Right renal cortex interstitium (tissue), 3 donors: ENCODE measurements at regions not wholly inside any gene's neighbourhood (a gene's known extent, or its start where the extent isn't known, plus 50 kb on each side); places are given as distances from the start of the nearest gene placed in this dataset.
A peak's percentile ranks its signal among the peaks of the same experiment; 100 is the strongest.
"Not testable (repeated sequence)": the region's sequence is repeated elsewhere in the genome, so short reads cannot be mapped to it uniquely, and the experiment has no call there.

Source experiments
- DNase-seq, 3 donors: peaks; one replicate each; pipeline ENCODE4 v3.0.0-alpha.2; 2013; ENCODE audit warnings: low read depth in 3 of 3, low spot score in 2 of 3

DNA sequence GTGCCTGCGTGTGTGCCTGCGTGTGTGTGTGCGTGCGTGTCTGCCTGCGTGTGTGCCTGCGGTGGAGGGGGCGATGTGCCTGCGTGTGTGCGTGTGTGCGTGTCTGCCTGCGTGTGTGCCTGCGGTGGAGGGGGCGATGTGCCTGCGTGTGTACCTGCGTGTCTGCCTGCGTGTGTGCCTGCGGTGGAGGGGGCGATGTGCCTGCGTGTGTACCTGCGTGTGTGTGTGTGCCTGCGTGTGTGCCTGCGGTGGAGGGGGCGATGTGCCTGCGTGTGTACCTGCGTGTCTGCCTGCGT, 116.7 kb upstream of the ZNF516 start:
- not testable (repeated sequence) for DNase-seq

DNA sequence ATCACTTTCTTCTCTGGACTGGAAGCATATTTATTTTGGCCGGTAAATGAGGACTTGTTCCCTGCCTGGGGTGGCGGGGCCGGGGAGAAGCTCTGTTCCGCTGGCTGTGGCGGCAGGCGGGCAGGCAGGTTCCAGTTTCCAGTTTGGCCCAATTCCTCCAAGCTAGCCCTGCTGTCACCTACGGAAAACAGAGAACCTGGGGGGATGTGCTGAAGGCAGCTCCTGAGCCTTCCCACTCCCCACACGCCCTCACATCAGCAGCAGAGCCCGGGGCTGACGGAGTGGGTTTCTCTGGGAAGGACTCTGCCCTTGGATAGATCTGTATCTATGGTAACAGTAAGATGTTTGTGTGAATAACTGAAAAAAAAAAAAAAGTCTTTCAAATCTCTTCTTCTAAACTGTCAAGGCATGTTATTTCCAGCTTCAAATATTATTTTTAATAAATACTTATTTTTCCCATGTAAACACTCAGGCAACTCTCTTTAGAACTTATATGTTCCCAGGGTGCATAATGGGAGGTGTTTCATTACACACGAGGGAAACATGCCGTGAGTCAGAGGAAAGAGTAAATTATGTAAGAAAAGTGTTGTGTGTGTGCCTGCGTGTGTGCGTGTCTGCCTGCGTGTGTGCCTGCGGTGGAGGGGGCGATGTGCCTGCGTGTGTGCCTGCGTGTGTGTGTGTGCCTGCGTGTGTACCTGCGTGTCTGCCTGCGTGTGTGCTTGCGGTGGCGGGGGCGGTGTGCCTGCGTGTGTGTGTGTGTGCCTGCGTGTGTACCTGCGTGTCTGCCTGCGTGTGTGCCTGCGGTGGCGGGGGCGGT, 116.1 kb upstream of the ZNF516 start:
- DNase-seq = peak in 1 of 3 donors; percentile 32

DNA sequence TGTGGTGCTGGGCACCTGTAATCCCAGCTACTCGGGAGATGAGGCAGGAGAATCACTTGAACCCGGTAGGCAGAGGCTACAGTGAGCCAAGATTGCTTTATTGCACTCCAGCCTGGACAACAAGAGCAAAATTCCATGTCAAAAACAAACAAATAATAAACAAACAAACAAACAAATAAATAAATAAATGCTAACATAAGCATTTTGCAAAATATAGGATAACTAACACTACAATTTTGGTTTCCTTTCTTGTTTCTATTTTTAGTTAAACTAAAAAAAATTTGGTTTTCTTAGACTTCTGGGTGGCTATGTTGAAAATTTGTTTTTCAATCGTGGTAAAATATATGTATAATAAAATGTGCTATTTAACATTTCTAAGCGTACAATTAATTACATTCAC, 115.0 kb upstream of the ZNF516 start:
- DNase-seq = no peak

DNA sequence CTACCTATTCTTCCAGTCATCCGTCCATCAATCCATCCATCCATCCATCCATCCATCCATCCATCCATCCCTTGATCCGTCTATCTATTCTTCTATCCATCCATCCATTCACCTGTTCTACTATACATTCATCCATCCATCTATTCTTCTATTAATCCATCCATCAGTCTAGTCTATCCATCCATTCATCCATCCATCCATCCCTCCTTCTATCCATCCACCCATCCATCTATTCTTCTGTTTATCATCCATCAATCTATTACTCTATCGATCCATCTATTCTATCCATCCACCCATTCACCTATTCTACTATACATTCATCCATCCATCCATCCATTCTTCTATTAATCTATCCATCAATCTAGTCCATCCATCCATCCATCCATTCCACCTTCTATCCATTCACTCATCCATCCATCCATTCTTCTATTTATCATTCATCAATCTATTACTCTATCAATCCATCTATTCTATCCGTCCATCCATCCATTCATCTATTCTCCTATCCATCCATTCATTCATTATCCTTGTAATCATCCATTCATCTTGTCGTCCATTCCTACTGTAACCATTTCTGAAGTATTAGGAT, 110.4 kb upstream of the ZNF516 start:
- no peak for DNase-seq

DNA sequence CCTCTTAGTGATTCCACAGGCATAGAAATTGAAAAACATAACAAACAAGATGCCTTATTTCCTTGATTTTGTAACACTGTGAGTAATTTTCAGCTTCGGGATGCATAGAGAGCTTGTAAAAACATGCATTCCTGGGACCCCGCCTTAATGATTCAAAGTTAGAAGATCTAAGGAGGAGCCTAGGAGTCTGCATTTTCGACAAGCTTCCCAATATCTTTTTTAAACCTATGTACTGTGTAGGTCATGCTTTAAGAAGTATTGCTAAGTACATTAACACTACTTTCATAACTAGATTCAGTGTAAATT, 109.8 kb upstream of the ZNF516 start:
- DNase-seq = no peak

DNA sequence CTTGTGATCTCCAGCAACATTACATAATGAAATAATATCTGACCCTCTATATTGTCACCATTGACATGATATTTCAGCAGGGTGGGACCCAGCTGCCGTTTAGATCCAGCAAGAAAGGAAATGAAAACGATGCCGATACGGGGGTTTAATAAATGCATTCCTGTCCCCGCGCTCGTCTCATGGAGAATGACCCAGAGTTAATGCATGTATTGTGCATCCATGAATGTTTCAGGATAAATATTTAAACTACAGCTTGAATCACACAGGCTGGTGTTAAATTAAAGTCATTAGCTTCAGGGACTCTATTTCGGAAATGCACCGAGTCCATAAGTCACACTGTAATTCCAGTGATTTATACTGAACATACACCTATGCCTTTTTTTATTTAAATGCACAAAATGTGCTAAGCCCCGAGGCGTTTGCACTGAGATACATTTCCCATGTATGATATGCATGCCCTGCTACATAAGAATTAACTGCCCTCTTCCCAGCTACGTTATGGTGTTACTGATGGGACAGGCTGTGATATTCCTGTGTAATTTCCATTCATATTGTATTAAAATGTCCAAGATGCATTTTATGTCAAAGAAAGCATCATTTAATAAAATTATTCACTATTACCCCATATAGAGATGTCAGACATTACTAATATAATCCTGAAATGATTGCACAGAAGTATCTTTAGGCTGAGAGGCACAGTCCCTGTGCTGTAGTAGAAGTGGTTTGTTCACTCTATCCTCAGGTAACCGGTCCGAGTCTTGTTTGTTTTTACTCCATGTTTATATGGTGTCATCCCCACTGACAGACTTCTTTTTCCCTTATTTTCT, 109.3 kb upstream of the ZNF516 start:
- no peak for DNase-seq

DNA sequence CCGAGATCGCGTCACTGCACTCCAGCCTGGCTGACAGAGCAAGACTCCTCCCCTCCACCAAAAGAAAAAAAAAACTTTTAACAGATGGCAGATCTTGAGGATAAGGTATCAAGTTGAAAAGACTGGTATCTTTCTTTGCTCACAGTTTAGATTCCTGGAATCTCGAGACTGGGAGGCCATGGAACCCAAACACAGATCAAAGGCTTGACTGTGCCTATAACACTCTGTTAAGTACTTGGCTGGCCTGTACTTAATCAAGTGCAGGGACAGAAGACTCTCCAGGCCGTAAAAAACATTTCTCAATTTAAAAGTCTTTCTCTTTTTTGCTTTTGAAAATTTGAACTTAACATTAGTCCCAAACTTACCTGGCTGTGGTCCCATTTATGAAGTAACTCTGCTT, 107.1 kb upstream of the ZNF516 start:
- no peak for DNase-seq

DNA sequence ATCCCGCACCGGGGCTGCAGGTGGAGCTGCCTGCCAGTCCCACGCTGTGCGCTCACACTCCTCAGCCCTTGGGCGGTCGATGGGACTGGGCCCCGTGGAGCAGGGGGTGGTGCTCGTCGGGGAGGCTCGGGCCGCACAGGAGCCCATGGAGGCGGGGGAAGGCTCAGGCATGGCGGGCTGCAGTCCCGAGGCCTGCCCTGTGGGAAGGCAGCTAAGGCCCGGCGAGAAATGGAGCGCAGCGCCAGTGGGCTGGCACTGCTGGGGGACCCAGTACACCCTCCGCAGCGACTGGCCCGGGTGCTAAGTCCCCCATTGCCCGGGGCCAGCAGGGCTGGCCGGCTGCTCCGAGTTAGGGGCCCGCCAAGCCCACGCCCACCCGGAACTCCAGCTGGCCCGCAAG, 105.0 kb upstream of the ZNF516 start:
- DNase-seq = not testable (repeated sequence)

DNA sequence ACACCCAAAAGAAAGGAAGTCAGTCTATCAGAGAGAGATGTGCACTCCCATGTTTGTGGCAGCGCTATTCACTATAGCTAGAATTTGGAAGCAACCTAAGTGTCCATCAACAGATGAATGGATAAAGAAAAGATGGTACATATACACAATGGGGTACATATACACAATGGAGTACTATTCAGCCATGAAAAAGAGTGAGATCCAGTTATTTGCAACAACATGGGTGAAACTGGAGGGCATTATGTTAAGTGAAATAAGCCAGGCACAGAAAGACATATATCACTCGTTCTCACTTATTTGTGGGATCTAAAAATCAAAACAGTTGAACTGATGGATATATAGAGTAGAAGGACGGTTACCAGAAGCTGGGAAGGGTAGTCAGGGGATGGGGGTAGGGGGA, 99.9 kb upstream of the ZNF516 start:
- no peak for DNase-seq

DNA sequence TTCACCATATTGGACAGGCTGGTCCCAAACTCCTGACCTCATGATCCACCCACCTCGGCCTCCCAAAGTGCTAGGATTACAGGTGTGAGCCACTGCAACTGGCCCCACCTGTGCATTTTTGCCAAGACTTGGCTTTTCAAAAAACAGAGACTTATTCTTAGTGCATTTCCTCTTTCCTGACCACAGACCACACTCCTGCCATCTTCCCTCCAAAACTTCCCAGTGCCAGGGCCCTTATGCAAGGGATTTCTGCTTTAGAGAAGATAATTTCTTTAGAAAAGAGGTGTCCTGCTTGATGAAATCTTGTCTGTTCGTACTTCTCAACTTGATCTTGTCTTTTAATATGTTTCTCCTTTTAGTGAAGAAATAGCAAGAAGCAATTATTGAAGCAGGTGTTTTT, 98.8 kb upstream of the ZNF516 start:
- no peak for DNase-seq

DNA sequence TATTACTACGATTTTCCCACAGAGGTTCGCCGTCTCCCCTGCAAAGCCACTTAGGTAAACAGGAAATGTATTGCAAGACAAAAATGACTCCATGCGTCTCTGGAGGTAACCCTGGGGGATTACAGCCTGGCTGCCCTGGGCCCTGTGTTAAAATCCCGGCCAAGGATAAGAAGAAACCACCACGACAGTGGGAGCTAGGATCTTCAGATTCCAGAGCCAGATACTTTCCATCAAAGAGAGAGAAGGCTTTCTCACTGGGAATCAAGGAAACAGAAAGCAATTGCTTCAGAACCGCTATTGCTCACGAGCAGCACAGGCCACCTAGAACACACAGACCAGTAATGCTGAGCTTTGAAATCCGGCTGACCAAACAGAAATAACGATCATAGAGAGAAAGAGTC, 97.9 kb upstream of the ZNF516 start:
- no peak for DNase-seq

DNA sequence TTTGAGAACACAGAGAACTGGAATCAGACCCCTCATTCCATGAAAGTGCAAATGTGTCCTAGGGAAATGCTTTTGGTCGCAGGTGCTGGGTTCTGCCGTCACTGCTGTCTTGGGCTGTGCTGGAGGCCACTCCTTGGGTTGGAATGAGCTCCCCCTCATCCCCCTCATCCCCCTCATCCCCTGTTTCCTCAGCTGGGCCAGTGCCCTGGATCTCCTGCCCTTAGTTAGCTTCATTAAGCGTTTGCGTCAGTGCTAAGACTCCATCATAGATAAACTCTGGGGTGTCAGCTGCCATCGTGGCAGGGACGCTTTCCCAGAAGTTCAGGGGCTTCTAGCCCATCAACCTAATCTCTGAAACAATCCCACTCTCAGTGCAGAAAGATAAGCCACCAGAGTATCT, 97.1 kb upstream of the ZNF516 start:
- no peak for DNase-seq

DNA sequence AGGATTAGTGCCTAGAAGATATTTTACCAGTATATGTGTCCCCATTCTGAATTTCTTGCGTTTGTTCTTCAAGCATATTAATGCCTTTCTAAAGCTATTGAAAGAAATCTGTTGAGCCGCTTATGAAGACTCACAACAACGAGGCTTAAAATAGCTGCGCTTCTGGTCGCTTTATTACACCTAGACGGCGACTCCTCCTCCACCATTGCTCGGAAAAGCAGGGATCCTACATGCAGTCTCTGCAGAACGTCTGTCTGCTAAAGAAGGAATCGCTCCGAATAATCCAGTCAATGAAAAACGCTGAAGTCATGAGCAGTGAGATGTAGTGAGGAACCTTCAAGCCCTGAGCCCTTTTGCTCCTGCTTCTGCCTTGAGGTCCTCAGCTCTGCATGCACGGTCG, 94.8 kb upstream of the ZNF516 start:
- DNase-seq = no peak

DNA sequence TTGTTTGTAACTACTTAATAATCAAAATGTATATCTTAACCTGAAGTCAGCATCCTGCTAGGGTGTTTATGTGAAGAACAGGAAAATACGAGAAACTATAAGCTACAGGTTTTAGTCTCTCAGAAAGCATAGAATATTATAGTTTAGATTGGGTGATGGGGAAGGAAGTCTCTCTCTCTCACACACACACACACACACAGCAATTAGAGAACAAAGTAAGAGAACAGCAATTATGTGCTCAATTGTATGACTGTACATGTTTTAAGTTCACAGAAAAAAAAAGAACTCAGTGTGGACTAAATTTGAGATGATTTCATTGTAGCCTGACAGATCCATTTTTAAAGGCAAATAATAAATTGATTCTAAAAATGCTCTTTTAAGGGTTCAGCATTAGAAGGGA, 94.3 kb upstream of the ZNF516 start:
- DNase-seq = no peak

DNA sequence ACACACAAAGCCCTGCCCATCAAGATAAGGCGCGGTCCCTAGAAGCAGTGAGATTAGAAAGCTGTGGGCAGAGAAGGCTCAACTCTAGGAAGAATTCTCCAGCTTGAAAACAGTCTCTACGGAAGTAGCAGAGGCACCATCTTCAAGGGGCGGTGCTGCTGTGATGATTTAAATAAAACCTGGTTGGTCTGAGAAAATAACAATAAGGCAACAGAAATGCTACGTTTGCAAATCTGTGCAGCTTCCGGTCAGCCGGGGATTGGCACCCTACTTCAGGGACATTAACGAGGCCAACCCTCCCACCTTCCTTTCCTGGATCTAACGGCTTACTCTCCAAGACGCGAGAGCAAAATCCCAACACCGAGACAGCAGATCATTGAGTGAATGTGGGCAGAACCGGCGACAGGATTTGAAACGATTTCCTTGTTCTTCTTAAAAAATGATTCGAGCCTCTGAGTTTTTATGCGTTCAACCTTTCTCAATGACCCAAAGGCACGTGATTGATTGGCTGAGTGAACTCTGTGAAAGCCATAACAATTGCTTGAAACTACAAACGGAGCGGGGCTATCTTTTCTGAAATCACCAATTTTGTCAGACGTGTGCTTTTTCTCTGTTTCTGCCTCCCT, 93.7 kb upstream of the ZNF516 start:
- no peak for DNase-seq

DNA sequence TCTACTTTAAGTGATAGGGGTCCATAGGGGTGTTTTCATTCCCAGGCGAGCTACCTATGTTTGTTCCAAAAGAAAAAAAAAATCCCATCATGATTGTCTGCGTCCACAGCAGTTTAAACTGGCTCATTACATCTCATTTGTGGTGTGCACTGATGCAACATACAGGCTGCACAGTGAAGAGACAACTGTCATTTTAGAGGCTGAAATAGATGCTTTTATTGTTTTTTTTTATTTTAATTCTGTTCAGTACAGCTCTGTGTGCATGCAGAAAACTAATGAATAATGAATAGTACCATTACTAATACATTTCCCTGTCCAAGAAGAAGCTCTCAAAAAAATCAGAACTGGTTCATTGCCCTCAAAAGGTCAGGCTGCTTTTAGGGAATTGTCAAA, 92.8 kb upstream of the ZNF516 start:
- DNase-seq = no peak

DNA sequence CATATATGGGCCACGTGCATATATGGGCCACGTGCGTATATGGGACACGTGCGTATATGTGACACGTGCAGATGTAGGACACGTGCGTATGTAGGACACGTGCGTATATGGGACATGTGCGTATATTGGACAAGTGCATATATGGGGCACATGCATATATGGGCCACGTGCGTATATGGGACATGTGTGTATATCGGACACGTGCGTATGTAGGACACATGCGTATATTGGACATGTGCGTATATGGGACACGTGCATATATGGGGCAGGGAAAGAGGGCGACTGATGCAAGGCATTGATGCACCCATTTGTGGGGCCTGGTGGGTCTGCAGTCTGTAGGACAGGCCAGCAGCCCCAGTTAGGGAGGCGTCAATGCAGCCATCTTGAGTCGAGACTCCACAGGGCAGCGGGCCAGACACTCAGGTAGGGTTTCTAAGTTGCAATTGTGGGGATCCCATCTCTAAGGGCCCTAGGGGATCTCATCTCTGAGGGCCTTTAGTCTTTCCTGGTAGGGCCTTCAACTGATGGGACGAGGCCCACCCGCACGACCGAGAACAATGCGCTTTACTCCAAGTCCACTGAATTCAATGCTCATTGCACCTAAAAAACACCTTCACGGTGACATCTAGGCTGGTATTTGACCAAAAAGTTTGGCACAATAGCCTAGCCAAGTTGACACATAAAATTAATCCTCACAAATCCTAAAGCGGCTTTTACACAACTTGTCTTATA, 92.3 kb upstream of the ZNF516 start:
- no peak for DNase-seq

DNA sequence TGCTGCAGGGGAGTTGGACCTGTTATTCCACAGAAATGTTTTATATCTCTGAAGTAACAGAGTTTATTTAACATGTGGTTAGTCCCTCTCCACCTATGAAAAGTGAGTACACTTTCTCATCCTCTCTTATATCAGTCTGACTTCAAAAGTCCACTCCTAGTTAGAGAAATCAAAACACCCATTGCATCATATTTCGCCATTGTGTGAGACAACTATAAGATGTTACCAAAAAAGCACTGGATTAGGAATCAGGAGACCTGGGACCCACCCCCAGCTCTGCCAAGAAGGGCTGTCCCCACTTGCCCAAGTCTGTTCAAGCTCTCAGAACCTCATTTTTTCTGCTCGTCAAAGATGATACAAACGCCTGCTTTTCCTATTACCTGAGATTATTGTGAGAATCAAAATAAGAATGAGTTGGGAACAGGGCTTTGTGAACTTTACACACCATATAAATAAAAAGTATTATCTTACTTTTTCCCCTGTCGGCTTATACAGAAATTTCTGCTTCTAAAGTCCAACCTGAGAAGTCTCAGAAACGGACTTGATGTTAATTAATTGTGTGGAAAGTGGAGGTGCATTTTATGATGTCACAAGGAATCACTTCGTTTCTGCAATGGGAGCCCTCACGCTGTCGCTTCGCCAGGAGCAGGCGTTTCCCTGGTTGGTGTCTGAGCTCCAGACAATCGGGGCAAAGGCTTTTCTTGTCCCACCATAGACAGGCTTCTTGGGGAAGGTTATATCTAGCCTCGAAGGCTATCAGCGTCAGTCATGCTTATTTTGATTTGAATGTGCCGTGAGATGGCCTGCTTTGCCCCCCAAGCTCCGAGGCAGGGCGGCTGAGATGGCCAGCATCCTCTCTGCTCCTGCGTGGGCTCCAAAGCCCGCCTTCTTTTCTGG, 89.6 kb upstream of the ZNF516 start:
- DNase-seq = no peak

DNA sequence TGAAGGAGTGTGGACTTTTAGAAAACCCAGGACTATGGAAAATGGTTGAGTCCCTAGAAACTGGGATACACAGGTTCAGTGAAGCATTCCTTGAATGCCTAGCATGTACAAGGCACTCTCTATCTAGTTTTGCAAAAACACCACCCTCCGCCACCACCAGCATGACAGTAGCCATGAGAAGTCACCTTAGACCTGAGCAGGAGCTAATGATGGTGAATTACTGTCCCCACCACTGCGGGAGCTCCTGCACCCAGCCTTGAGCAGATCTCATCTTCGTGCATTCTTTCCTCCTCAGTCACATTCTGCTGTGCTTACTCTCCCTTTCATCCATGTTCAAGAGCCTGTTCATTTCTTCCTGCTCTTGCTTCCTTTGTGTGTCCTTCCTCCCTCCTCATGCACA, 86.2 kb upstream of the ZNF516 start:
- no peak for DNase-seq
